ENCODE measurements at regions not wholly inside any gene's neighbourhood (a gene's known extent, or its start where the extent isn't known, plus 50 kb on each side); places are given as distances from the start of the nearest gene placed in this dataset.
"Not testable (repeated sequence)": the region's sequence is repeated elsewhere in the genome, so short reads cannot be mapped to it uniquely, and the experiment has no call there.

DNA sequence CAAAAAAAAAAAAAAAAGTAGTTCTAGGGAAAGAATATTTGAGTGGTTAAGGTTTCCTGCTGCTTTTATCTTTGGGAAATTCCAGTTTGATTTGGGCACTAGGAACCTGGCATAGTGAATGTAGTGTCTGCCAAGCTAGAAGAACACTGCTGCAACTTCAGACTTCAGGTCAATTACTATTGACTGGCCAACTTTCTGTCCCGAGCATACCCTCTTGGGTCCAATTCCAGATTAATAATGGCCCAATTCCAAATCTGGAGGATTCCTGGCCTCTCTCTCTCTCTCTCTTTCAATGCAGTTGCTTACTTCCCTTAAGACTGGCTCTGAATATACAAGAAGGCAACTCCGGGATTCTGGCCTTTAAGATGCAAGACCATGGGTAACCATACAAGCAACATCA, 74.9 kb downstream of the ANKEF1 start:
- in situ Hi-C loops (cut with MboI; ENCODE audit: low pct_unique_long_range_greater_than_20kb, low sequenced_read_pairs) = no loop called here

DNA sequence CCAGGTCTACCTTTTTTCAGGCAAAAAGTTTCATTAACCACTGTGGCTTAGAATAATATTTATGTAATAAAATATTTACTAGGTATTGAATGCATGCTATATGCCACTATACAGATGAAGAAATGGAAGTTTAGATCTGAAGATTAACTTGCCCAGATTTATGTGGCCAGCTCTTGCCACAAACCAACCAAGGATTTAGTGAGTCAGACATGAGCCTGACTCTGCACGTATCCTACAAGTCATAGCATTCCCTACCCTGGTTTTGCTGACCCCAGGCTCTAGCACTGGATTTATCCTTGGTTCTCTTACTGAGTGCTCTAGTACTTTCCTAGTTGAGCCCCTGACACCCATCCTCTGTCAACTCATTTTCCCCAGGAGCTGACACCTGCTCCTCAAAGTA, 75.4 kb downstream of the ANKEF1 start:
- in situ Hi-C loops (cut with MboI; ENCODE audit: low pct_unique_long_range_greater_than_20kb, low sequenced_read_pairs) = no loop called here
- DNase-seq = no peak

More for the DNA sequence above, 74.9 kb downstream of the ANKEF1 start:
- DNase-seq = no peak

DNA sequence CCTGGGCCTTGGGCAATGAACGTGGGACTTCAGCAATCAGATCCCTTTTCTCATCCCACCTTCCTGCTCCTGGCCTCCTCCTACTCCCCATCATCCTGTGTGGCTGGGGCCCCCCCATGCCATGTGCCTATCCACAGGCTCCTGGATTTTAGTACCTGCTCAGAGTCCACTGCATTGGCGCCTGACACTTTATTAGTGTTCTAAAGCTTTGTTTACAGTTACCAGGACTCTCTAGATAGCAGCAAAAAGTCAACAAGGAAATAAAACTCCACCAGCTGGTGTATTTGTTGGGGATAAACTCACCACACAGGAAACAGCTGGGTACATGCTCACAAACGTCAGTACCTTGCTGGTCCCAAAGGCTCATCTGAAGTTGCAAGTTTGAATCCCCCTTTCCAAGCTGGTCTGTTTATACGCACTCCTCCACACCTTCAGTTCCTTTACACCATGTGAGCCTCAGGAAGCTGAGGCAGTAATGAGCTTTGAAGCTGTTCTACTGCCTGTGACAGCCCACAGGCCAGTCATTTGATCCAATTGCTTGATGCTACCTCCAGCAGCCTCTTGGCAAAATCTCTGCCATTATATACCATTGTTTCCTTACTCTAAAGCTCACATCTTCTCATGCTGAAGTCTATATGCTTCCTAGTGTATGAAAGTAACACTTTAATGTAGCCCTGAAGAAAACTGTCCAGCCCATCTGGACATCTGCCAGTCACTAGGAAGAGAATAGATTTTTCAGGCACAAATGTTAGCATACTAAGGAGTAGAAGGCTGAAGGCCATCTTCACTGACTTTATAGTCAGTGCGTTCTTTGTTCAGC, 76.6 kb downstream of the ANKEF1 start:
- in situ Hi-C loops (cut with MboI; ENCODE audit: low pct_unique_long_range_greater_than_20kb, low sequenced_read_pairs) = no loop called here
- no peak for DNase-seq

DNA sequence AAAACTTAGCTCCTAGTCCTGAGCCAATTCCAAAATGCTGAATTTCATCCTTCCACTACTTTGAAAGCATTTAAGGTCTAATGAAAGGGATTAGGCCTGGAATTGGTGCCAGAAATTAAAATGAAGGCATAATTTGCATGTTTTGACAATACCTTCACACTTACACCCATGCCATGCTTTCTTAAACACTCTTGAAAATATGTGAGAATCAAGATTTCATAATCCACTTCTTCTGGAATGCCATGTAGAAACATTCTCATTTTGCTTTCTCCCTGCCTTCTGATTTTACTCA, 77.1 kb downstream of the ANKEF1 start:
- no peak for DNase-seq
- in situ Hi-C loops (cut with MboI; ENCODE audit: low pct_unique_long_range_greater_than_20kb, low sequenced_read_pairs) = no loop called here

DNA sequence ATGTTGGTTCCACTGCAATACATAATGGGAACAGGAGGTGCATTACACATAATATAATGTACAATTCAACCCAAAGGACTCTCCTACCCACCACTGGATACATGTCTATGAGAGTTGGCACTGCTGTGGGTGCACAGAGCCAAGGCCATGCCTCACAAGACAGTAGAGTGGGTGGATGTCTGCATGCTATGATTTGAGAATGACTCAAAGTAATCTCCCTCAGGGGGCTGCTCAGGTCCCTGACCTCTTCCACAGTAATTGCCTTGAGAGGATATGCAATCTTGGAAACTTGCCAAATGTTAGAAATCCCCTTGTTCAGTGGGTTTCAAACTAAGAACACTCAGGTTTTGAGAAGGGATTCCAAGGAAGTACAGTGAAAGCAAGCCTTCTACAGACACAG, 79.0 kb downstream of the ANKEF1 start:
- in situ Hi-C loops (cut with MboI; ENCODE audit: low pct_unique_long_range_greater_than_20kb, low sequenced_read_pairs) = no loop called here
- no peak for DNase-seq

DNA sequence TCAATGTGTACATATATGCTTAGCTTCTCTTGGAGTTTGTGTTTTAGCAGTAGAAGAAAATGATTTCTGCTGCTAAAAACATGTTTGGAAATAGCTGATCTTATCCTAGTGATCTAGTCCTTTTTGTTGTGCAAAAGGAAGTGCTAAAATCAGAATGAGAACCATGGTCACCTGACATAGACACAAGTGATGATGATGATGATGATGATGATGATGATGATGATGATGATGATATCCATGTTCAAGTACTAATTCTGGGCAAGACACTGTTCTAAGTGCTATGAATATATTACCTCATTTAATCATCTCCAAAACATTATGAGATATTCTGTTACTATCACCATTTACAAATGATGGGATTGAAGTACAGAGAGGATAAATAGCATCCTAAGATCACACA, 79.8 kb downstream of the ANKEF1 start:
- no peak for DNase-seq
- in situ Hi-C loops (cut with MboI; ENCODE audit: low pct_unique_long_range_greater_than_20kb, low sequenced_read_pairs) = no loop called here

DNA sequence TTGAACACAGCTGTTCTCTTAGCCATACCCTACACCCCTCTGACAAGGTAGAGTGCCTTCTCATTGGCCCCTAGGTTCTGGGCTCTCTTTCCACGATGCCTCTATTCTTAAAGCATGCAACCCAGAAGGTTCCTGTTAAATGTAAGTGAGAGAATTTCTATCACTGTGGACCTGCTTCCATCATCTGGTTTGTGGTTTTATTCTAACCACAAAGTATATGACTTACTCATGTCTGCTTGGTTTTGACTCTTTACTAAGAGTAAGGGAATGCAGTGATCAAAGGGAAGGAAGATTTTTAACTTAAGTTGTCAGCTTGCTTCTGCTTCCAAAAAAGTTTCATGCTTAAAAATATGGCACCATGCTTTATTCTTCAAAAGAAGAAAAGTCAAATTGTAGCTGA, 80.2 kb downstream of the ANKEF1 start:
- DNase-seq = no peak
- in situ Hi-C loops (cut with MboI; ENCODE audit: low pct_unique_long_range_greater_than_20kb, low sequenced_read_pairs) = no loop called here

DNA sequence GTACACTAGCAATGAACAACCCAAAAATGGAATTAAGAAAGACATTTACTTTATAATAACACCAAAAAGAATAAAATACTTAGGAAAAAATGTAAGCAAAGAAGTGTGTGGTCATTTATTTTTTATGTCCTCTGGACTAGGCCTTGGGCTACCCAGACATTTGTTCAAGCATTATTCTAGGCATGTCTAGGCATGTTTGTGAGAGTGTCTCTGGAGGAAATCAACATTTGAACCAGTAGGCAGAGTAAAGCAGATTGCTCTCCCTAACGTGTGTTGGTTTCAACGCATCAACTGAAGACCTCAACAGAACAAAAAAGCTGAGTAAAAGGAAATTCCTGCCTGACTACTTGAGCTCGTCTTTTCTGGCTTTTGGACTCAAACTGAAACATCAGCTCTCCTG, 84.5 kb downstream of the ANKEF1 start:
- DNase-seq = peak; percentile 7
- in situ Hi-C loops (cut with MboI; ENCODE audit: low pct_unique_long_range_greater_than_20kb, low sequenced_read_pairs) = no loop called here

DNA sequence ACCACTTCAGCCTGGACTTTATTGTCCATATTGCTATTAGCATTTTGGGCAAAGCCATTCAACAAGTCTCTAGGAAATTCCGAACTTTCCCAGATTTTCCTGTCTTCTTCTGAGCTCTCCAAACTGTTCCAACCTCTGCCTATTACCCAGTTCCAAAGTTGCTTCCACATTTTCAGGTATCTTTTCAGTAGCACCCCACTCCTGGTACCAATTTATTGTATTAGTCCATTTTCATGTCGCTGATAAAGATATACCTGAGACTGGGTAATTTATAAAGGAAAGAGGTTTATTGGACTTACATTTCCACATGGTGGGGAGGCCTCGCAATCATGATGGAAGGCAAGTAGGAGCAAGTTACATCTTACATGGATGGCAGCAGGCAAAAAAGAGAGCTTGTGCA, 90.1 kb downstream of the ANKEF1 start:
- DNase-seq; in situ Hi-C loops (cut with MboI; ENCODE audit: low pct_unique_long_range_greater_than_20kb, low sequenced_read_pairs): not testable (repeated sequence)

DNA sequence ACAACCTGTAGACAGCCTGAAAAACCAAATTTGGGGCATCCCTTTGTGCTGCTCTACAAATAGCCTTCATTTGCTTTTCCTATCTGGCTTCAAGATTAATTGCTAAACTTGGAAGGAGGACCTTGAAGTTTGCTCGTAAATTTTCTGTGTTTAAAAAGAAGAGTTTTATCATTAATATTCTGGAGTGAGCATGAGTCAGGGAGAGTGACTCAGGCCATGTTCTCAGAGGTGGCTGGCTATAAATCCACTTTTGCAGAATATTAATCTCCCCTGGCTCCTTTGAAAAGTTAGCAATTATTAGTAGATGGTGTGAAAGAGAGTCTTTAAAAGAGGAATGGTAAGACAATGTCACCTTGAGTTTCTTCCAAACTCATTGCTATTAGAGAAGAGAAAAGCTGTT, 91.0 kb downstream of the ANKEF1 start:
- in situ Hi-C loops (cut with MboI; ENCODE audit: low pct_unique_long_range_greater_than_20kb, low sequenced_read_pairs) = no loop called here
- DNase-seq = no peak

DNA sequence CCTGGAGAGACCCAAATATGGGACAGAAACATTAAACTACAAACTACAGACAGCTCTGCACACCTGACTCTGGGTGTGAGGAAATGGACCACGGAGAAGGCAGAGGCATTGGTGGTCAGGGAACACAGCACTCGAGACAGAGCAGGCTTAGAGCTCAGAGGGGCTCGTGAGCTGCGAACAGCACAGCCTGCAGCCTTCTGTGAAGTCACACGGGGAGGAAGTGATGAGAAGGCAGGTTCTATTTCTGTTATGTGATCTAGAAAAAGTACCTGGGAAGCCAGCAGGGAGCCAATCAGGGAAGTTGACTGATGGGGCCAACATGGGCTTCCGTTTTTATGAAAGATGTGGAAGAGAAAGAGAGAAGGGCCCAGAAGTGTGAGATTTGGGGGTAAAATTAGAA, 88.9 kb upstream of the SNAP25 start:
- in situ Hi-C loops (cut with MboI; ENCODE audit: low pct_unique_long_range_greater_than_20kb, low sequenced_read_pairs) = no loop called here
- no peak for DNase-seq

DNA sequence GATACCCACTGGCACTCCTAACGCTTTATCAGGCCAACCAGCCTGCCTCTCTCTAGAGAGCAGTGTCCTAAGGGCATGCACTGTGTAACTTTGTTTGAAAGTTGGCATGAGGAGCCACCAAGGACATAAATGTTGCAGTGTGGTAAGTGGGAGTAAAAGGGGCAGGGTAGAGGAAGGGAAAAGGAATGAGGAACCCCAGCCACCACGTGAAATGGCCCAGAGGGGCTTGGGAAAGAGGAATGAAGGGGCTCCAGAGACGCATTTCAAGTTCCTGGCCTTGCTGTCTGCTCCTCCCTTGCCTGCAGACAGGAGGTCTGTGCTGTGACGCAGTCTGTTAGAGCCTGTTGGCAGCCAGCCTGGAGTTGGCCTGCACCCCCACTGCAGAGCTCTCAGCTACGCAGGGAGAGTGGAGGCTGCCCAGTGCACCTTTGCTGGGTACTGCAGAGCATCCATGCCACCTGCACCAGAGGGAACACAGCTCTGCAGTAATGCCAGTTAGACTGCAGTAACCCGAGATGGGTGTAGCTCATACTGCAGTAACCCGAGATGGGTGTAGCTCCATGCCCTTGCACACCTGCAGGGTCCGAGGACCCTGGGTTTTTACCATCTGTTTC, 86.8 kb upstream of the SNAP25 start:
- in situ Hi-C loops (cut with MboI; ENCODE audit: low pct_unique_long_range_greater_than_20kb, low sequenced_read_pairs) = no loop called here
- DNase-seq = no peak

DNA sequence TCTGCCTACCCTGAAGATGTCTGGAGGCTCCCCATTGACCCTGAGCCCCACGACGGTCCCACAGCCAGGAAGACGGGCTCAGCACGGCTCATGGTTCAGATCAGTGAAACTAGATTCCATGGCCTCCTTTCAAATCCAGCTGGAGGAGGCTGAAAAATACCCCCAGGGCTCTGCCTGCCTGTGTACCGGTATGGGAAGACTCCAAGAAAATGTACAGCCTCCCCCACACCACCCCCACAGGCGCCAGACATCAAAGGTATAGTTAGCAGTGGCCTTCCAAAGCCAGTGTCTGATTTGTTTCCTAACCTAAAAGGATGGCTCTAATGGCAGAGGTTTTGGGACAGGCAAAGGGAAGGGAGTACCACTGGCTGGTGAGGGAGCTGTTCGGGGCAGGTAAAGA, 86.2 kb upstream of the SNAP25 start:
- in situ Hi-C loops (cut with MboI; ENCODE audit: low pct_unique_long_range_greater_than_20kb, low sequenced_read_pairs) = no loop called here
- DNase-seq = no peak

DNA sequence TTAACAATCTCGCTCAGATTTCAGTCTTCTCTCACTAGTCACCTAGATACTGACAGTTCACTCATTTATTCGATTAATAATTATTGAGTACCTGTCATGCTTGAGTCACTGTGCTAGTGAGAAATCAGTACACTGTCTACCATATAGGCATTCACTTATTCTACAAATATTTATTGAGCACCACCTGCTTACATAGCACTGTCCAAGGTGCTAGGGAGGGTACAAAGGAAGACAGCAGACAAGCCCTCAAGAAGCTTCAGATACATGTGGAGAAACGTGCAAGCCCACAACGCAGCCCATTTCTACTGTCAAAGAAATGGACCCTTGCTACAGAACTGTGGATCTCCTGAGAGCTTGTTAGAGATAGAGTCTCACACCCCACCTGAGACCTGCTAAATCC, 85.1 kb upstream of the SNAP25 start:
- DNase-seq = no peak
- in situ Hi-C loops (cut with MboI; ENCODE audit: low pct_unique_long_range_greater_than_20kb, low sequenced_read_pairs) = no loop called here

DNA sequence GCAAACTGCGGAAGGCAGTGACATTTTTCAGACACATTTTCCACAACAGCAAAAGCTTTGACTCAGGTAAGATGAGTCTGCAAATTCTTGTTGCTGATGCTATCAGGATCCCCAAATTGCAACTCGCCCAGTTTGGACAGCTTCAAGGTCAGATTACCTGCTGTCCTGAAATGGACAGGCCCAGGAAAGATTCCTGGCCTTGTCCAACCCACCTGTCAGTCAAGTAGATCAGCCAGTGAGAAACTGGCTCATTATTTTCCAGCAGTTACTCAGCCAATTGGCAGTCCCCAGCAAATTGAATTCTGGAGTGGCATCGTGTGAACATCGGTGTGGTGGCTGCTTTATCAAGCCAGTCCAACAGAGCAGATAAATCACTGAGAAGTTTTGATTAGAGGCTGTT, 84.5 kb upstream of the SNAP25 start:
- in situ Hi-C loops (cut with MboI; ENCODE audit: low pct_unique_long_range_greater_than_20kb, low sequenced_read_pairs) = no loop called here
- DNase-seq = no peak

DNA sequence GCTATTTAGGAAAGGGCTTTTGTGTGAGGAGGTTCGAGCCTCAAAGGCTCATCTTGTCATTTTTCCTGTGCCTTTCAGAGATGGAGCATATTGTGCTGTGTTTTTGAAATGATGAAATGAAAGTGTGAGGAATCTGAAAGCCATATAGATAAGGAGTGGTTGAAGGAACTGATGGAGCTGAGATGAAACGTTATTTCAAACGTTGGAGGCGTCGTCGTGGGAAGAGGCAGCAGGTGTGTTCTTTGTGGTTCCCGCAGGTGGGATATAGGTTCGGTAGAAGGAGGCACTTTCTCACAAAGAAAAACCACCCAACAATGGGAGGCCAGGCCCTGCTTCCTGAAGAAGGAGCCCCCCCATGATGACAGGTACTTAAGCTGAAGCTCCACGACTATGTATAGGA, 83.2 kb upstream of the SNAP25 start:
- in situ Hi-C loops (cut with MboI; ENCODE audit: low pct_unique_long_range_greater_than_20kb, low sequenced_read_pairs) = no loop called here
- no peak for DNase-seq

DNA sequence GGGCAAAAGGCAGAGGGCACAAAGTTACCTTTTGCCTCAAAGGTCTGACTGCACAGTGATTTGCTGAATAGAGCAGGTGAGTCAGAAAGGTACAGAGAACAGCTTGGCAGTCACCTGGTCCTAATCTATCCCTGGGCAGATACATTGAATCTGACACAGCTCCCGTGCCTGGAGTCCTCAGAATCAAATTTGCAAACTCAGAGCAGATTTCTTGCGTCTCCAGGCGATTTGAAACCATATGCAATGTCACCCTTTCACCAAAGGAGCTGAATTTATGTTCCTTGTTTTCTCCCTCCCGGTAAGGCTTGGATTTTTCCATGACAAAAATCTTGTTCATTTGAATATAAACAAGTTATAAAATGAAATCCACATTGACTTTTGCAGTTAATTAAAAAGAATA, 81.6 kb upstream of the SNAP25 start:
- in situ Hi-C loops (cut with MboI; ENCODE audit: low pct_unique_long_range_greater_than_20kb, low sequenced_read_pairs) = no loop called here
- DNase-seq = no peak

DNA sequence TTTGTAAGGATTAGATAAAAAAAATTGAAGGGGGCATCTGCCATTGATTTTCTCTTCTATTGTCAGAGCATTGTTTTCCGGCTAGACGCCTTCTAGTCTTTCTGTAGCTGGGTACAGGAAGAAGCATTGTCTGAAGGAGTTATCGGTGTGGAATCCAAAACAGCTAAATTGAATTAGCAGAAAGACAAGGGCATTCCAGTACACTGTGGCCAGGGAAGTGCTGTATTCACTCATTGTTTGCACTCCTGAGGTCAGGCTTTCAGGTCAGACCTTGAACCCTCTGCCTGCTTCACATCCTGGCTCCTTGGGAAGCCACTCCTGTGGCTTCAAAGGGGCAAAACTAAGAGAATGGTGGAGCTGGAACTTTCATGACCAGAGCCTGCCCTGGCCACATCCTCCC, 81.1 kb upstream of the SNAP25 start:
- in situ Hi-C loops (cut with MboI; ENCODE audit: low pct_unique_long_range_greater_than_20kb, low sequenced_read_pairs) = no loop called here
- no peak for DNase-seq

DNA sequence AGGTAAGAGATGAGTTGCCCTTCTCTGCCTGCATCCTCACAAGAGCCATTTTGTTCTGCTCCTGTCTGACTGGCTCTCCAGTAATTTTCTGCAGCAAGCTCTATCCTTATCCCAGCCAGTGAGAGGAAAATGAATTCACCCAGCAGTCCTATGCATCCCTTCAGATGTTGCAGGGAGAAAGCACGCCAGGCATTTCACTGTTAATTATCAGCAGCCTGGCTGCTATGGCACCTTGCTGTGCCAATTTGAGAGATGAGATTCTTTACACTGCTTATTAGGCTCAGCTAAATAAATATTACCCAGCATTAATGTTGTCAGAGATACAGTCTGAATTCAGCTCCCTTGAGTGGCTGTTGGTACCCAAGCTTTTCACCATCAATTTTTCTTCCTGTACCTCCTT, 61.1 kb upstream of the SNAP25 start:
- DNase-seq = no peak
- in situ Hi-C loops (cut with MboI; ENCODE audit: low pct_unique_long_range_greater_than_20kb, low sequenced_read_pairs) = no loop called here

DNA sequence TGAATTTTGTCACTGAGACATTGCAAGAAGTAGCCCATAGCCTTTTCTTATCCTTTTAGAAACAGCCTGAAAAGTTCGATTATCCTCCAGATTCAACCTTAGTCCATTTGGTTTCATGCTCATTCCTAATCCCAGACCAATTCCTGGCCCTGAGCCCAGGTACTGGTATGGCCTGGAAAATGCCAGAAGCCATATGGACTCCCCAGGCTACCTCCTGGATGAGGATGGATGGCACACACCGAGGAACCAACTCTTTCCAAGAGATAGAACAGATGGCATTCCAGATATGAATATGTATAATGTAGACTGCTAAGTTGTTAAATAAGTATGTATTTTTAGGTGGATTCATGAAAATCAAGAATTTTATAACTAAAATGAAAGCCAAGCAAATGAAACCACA, 51.6 kb upstream of the SNAP25 start:
- in situ Hi-C loops (cut with MboI; ENCODE audit: low pct_unique_long_range_greater_than_20kb, low sequenced_read_pairs) = no loop called here
- DNase-seq = no peak

DNA sequence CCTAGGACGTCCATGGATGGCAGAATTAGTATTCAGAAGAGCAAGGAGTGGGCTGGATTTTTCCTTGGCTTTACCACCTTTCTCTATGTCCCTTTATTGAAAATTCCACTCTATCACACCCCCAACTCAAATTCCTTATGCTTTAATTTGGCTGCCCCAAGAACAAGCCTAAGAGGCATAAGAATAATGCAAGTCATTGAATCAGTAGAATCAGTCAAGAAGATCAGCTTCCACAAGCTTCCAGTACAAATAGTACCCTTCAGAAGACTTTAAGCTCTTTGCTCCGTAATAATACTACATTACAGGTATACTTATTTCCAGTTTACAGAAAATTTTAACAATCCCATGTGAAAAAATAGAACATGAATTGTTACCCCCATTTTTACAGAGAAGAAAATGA, 51.0 kb upstream of the SNAP25 start:
- in situ Hi-C loops (cut with MboI; ENCODE audit: low pct_unique_long_range_greater_than_20kb, low sequenced_read_pairs) = no loop called here

More for the DNA sequence above, 51.0 kb upstream of the SNAP25 start:
- no peak for DNase-seq
